Neural cell (in vitro differentiated cells): ENCODE measurements at regions not wholly inside any gene's neighbourhood (a gene's known extent, or its start where the extent isn't known, plus 50 kb on each side); places are given as distances from the start of the nearest gene placed in this dataset.

Experiments used
- H2AFZ ChIP-seq: fragments of 200-600, 300-800 bp; sonication (generic), shearing (Covaris generic); 2 replicates; pipeline ENCODE4 v1.6.0; 2014; ENCODE audit warnings: low read depth, mild to moderate bottlenecking, antibody characterized with exemption, low read length, moderate library complexity
- H3F3A ChIP-seq: fragments of 200-600 bp; shearing (Covaris generic); 2 replicates; pipeline ENCODE4 v1.6.1; 2016; ENCODE audit warnings: mild to moderate bottlenecking, moderate library complexity, mixed read lengths, antibody characterized with exemption, low read length; ENCODE audit not compliant: insufficient read depth, poor library complexity, severe bottlenecking
- H3K27ac ChIP-seq: fragments of 200-600, 300-800 bp; sonication (generic), shearing (Covaris generic); 2 replicates; pipeline ENCODE4 v1.5.1; 2014; ENCODE audit warnings: mild to moderate bottlenecking, low read length, moderate library complexity
- H3K27me3 ChIP-seq: fragments of 300-800, 200-600 bp; sonication (generic), shearing (Covaris generic); 2 replicates; pipeline ENCODE4 v1.6.0; 2014; ENCODE audit warnings: mild to moderate bottlenecking, low read depth, low read length, moderate library complexity; ENCODE audit not compliant: insufficient read depth
- H3K36me3 ChIP-seq: fragments of 300-800, 200-600 bp; sonication (generic), shearing (Covaris generic); 2 replicates; pipeline ENCODE4 v1.5.1; 2014; ENCODE audit warnings: mild to moderate bottlenecking, antibody characterized with exemption, low read length, moderate library complexity; ENCODE audit not compliant: insufficient read depth
- H3K4me2 ChIP-seq: fragments of 300-800, 200-600 bp; sonication (generic), shearing (Covaris generic); 2 replicates; pipeline ENCODE4 v1.6.0; 2014; ENCODE audit warnings: mild to moderate bottlenecking, low read length
- H3K4me3 ChIP-seq: fragments of 300-800, 200-600 bp; sonication (generic), shearing (Covaris generic); 2 replicates; pipeline ENCODE4 v1.5.1; 2014; ENCODE audit warnings: mild to moderate bottlenecking, low read length, moderate library complexity
- H3K79me2 ChIP-seq: fragments of 200-600 bp; shearing (Covaris generic); replicated peaks from 2 replicates; pipeline ENCODE4 v1.6.0; 2014; ENCODE audit warnings: mild to moderate bottlenecking, low read length, moderate library complexity; ENCODE audit not compliant: insufficient read depth
- H3K9ac ChIP-seq: fragments of 300-800, 200-600 bp; sonication (generic), shearing (Covaris generic); 2 replicates; pipeline ENCODE4 v1.6.1; 2016; ENCODE audit warnings: mild to moderate bottlenecking, low read length, mixed read lengths
- H3K9me2 ChIP-seq: fragments of 200-600 bp; shearing (Covaris generic); 2 replicates; pipeline ENCODE4 v1.6.1; 2016; ENCODE audit warnings: mild to moderate bottlenecking, low read length, mixed read lengths; ENCODE audit not compliant: insufficient read depth
- H3K9me3 ChIP-seq: fragments of 200-600, 300-800 bp; sonication (generic), shearing (Covaris generic); 2 replicates; pipeline ENCODE4 v1.6.1; 2016; ENCODE audit warnings: mild to moderate bottlenecking, mixed run types, low read length, moderate library complexity, mixed read lengths
- H4K20me1 ChIP-seq: fragments of 200-600 bp; shearing (Covaris generic); 2 replicates; pipeline ENCODE4 v1.6.1; 2016; ENCODE audit warnings: mild to moderate bottlenecking, mixed run types; ENCODE audit not compliant: insufficient read depth
- CTCF ChIP-seq: fragments of 450-650 bp; IDR thresholded peaks from 2 replicates; pipeline ENCODE4 v1.5.1; 2014; ENCODE audit warnings: antibody characterized with exemption, mild to moderate bottlenecking, moderate library complexity; ENCODE audit not compliant: poor library complexity, severe bottlenecking
- EP300 ChIP-seq: fragments of 450-650 bp; conservative IDR thresholded peaks from 2 replicates; pipeline ENCODE4 v1.6.1; 2014; ENCODE audit warnings: antibody characterized with exemption, mild to moderate bottlenecking, moderate library complexity; ENCODE audit not compliant: poor library complexity, severe bottlenecking
- EZH2 ChIP-seq: fragments of 200-600, 300-800 bp; shearing (Covaris generic), sonication (generic); IDR thresholded peaks from 2 replicates; pipeline ENCODE4 v1.6.1; 2014; ENCODE audit warnings: antibody characterized with exemption, low read length, borderline replicate concordance, mild to moderate bottlenecking; ENCODE audit not compliant: insufficient read depth, poor library complexity, severe bottlenecking
- MXI1 ChIP-seq: fragments of 450-650 bp; conservative IDR thresholded peaks from 2 replicates; pipeline ENCODE4 v1.6.1; 2014; ENCODE audit warnings: antibody characterized with exemption, mild to moderate bottlenecking; ENCODE audit not compliant: poor library complexity, severe bottlenecking
- POLR2AphosphoS5 ChIP-seq: IDR thresholded peaks from 2 replicates; pipeline ENCODE4 v1.6.1; 2012
- RAD21 ChIP-seq: fragments of 450-650 bp; conservative IDR thresholded peaks from 2 replicates; pipeline ENCODE4 v1.6.1; 2014; ENCODE audit warnings: antibody characterized with exemption, mild to moderate bottlenecking, moderate library complexity
- SMC3 ChIP-seq: fragments of 450-650 bp; conservative IDR thresholded peaks from 2 replicates; pipeline ENCODE4 v1.6.1; 2014; ENCODE audit warnings: antibody characterized with exemption, mild to moderate bottlenecking, moderate library complexity; ENCODE audit not compliant: poor library complexity
- TAF1 ChIP-seq: IDR thresholded peaks from 2 replicates; pipeline ENCODE4 v1.6.1; 2012; ENCODE audit warnings: low read depth
- TF ChIP-seq, protein P1 (sequence below): IDR thresholded peaks from 2 replicates; pipeline ENCODE4 v1.6.1; 2012; ENCODE audit warnings: borderline replicate concordance

DNA sequence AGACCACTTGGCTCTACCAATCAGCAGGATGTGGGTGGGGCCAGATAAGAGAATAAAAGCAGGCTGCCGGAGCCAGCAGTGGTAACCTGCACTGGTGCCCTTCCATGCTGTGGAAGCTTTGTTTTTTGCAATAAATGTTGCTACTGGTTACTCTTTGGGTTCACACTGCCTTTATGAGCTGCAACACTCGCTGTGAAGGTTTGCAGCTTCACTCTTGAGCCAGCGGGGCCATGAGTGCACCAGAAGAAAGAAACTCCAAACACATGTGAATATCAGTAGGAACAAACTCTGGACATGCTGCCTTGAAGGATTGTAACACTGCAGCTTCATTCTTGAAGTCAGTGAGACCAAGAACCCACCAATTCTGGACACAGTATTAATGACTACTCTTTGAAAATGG is 89.9 kb upstream of the MBOAT1 start (continued):
- TF ChIP-seq RAD21 (no peak), EZH2 (no peak)

DNA sequence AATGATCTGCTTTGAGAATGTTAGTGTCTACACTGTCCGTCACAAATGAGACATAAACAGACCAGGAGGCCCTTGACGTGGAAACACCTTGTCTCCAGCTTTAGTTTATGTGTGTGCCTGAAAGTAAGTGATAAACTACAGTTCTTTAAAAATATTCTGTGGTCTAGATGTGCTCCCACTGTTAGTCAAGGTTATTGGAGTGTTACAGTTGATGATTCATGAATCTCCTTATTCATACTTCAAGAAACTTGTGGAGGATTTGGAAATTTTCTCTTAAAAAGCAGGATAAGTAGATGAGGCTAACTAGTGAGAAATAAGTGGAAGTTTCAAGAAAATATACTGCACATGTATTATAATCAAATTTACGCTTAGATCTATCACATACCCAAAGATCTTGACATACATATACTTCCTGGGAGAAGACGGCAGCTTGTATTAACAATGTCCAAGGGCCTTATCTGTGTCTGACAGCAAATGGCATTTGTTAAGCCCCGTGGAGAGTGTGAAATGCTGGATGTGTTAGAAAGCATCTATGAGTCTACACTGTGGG is 90.5 kb upstream of the MBOAT1 start:
- H3K4me2 ChIP-seq: no peak overlapping the region
- no peaks in the 10 kb centered on the region for H3K36me3 ChIP-seq
- H3K9ac ChIP-seq: no peak overlapping the region
- no peaks in the 10 kb centered on the region for H3K9me2 ChIP-seq
- no peaks in the 10 kb centered on the region for H3K9me3 ChIP-seq
- no peak overlapping the region for H3K4me3 ChIP-seq
- no peak overlapping the region for H2AFZ ChIP-seq
- no peak for TF ChIP-seq MXI1
- no peak for TF ChIP-seq EP300
- TF ChIP-seq CTCF: no peak
- no peak for TF ChIP-seq EZH2
- TF ChIP-seq POLR2AphosphoS5: no peak
- TF ChIP-seq TAF1: no peak
- no peak for TF ChIP-seq SMC3
- TF ChIP-seq RAD21: no peak
- TF ChIP-seq, protein P1, sequence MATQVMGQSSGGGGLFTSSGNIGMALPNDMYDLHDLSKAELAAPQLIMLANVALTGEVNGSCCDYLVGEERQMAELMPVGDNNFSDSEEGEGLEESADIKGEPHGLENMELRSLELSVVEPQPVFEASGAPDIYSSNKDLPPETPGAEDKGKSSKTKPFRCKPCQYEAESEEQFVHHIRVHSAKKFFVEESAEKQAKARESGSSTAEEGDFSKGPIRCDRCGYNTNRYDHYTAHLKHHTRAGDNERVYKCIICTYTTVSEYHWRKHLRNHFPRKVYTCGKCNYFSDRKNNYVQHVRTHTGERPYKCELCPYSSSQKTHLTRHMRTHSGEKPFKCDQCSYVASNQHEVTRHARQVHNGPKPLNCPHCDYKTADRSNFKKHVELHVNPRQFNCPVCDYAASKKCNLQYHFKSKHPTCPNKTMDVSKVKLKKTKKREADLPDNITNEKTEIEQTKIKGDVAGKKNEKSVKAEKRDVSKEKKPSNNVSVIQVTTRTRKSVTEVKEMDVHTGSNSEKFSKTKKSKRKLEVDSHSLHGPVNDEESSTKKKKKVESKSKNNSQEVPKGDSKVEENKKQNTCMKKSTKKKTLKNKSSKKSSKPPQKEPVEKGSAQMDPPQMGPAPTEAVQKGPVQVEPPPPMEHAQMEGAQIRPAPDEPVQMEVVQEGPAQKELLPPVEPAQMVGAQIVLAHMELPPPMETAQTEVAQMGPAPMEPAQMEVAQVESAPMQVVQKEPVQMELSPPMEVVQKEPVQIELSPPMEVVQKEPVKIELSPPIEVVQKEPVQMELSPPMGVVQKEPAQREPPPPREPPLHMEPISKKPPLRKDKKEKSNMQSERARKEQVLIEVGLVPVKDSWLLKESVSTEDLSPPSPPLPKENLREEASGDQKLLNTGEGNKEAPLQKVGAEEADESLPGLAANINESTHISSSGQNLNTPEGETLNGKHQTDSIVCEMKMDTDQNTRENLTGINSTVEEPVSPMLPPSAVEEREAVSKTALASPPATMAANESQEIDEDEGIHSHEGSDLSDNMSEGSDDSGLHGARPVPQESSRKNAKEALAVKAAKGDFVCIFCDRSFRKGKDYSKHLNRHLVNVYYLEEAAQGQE: no peak
- no peak overlapping the region for H3K27ac ChIP-seq
- H3F3A ChIP-seq: no peaks in the 10 kb centered on the region
- no peaks in the 10 kb centered on the region for H4K20me1 ChIP-seq
- H3K79me2 ChIP-seq: no peaks in the 10 kb centered on the region
- no peaks in the 10 kb centered on the region for H3K27me3 ChIP-seq

GRCh38 chr6:20306491-20306890 is 94.2 kb upstream of the MBOAT1 start:
- no peaks in the 10 kb centered on the region for H4K20me1 ChIP-seq
- no peaks in the 10 kb centered on the region for H3K9me3 ChIP-seq
- H2AFZ ChIP-seq: no peak overlapping the region
- H3K79me2 ChIP-seq: no peaks in the 10 kb centered on the region
- H3K9ac ChIP-seq: no peak overlapping the region
- H3F3A ChIP-seq: no peaks in the 10 kb centered on the region
- H3K27ac ChIP-seq: no peak overlapping the region
- no peaks in the 10 kb centered on the region for H3K36me3 ChIP-seq
- no peaks in the 10 kb centered on the region for H3K27me3 ChIP-seq
- TF ChIP-seq EZH2: no peak
- TF ChIP-seq, protein P1: no peak
- TF ChIP-seq RAD21: no peak
- no peak for TF ChIP-seq SMC3
- no peak for TF ChIP-seq MXI1
- no peak for TF ChIP-seq TAF1
- TF ChIP-seq EP300: no peak
- no peaks in the 10 kb centered on the region for H3K9me2 ChIP-seq
- no peak overlapping the region for H3K4me2 ChIP-seq
- no peak overlapping the region for H3K4me3 ChIP-seq
